ENCODE measurements at regions not wholly inside any gene's neighbourhood (a gene's known extent, or its start where the extent isn't known, plus 50 kb on each side); places are given as distances from the start of the nearest gene placed in this dataset.
"Not testable (repeated sequence)": the region's sequence is repeated elsewhere in the genome, so short reads cannot be mapped to it uniquely, and the experiment has no call there.

- no peak overlapping the region for H3K4me3 Mint-ChIP-seq
- DNase-seq (ENCODE audit: low read depth, low spot score) = no peak
- no peak for TF ChIP-seq CTCF (conservative IDR thresholded peaks at IDR 0.05)
- no peaks in the 10 kb centered on the region for H3K36me3 Mint-ChIP-seq (ENCODE audit: low read depth)
- H3K4me1 Mint-ChIP-seq = no peaks in the 10 kb centered on the region
- no peaks in the 10 kb centered on the region for H3K27me3 Mint-ChIP-seq (ENCODE audit: low read depth)
- no peak overlapping the region for H3K27ac Mint-ChIP-seq (ENCODE audit: unreplicated experiment)
- H3K9me3 Mint-ChIP-seq = peaks cover 15% of the 10 kb centered on the region
Measured at GRCh38 chr5:25662610-25663009, 1017.8 kb upstream of the CDH10 start.

- peaks cover 11% of the 10 kb centered on the region for H3K9me3 Mint-ChIP-seq
- H3K4me3 Mint-ChIP-seq; H3K4me1 Mint-ChIP-seq; DNase-seq (ENCODE audit: low read depth, low spot score); H3K36me3 Mint-ChIP-seq (ENCODE audit: low read depth); H3K27me3 Mint-ChIP-seq (ENCODE audit: low read depth); H3K27ac Mint-ChIP-seq (ENCODE audit: unreplicated experiment): not testable (repeated sequence)
Measured at GRCh38 chr5:25650316-25650715, 1005.5 kb upstream of the CDH10 start.

DNA sequence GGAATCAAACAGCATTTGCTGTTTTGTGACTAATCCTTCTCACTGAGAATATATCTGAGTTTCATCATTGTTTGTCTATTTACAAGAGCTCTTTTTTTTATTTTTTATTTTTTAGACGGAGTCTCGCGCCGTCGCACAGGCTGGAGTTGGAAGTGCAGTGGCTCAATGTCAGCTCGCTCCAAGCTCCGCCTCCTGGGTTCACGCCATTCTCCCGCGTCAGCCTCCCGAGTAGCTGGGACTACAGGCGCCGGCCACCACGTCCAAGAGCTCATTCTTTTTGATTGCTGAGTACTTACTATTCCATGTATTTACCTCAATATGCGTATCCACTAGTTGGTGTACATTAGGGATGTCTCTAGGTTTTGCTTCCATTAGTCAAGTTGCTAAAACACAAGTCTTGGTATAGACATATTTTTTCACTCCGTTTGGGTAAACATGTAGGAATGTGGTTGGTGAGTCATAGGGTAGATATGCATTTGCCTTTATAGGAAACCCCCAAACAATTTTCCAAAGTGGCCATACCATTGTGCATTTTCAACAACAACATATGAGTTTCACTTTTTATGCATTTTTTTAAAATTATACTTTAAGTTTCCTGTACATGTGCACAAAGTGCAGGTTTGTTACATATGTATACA is 1005.0 kb upstream of the CDH10 start:
- no peak overlapping the region for H3K27ac Mint-ChIP-seq (ENCODE audit: unreplicated experiment)
- no peaks in the 10 kb centered on the region for H3K4me1 Mint-ChIP-seq
- no peaks in the 10 kb centered on the region for H3K27me3 Mint-ChIP-seq (ENCODE audit: low read depth)
- DNase-seq (ENCODE audit: low read depth, low spot score) = no peak
- H3K4me3 Mint-ChIP-seq = no peak overlapping the region
- no peak for TF ChIP-seq CTCF (conservative IDR thresholded peaks at IDR 0.05)
- H3K36me3 Mint-ChIP-seq (ENCODE audit: low read depth) = no peaks in the 10 kb centered on the region
- peaks cover 9% of the 10 kb centered on the region for H3K9me3 Mint-ChIP-seq

GRCh38 chr5:25646421-25647341 is 1001.9 kb upstream of the CDH10 start:
- no peak for TF ChIP-seq CTCF (conservative IDR thresholded peaks at IDR 0.05)

GRCh38 chr5:25641124-25641523 is 996.3 kb upstream of the CDH10 start:
- no peak for TF ChIP-seq CTCF (conservative IDR thresholded peaks at IDR 0.05)
- H3K9me3 Mint-ChIP-seq = no peaks in the 10 kb centered on the region
- H3K27me3 Mint-ChIP-seq (ENCODE audit: low read depth) = no peaks in the 10 kb centered on the region
- H3K36me3 Mint-ChIP-seq (ENCODE audit: low read depth) = no peaks in the 10 kb centered on the region
- no peaks in the 10 kb centered on the region for H3K4me1 Mint-ChIP-seq
- no peak overlapping the region for H3K4me3 Mint-ChIP-seq
- DNase-seq (ENCODE audit: low read depth, low spot score) = no peak
- H3K27ac Mint-ChIP-seq (ENCODE audit: unreplicated experiment) = no peak overlapping the region

More at GRCh38 chr5:25646421-25647341, 1001.9 kb upstream of the CDH10 start:
- Mint-ChIP-seq H3K27me3 (ENCODE audit: low read depth) (no peaks in the 10 kb centered on the region), H3K27ac (ENCODE audit: unreplicated experiment) (no peak overlapping the region), H3K9me3 (peaks cover 3% of the 10 kb centered on the region), H3K4me1 (no peaks in the 10 kb centered on the region), H3K36me3 (ENCODE audit: low read depth) (no peaks in the 10 kb centered on the region), H3K4me3 (no peak overlapping the region)
- DNase-seq (ENCODE audit: low read depth, low spot score) = no peak

DNA sequence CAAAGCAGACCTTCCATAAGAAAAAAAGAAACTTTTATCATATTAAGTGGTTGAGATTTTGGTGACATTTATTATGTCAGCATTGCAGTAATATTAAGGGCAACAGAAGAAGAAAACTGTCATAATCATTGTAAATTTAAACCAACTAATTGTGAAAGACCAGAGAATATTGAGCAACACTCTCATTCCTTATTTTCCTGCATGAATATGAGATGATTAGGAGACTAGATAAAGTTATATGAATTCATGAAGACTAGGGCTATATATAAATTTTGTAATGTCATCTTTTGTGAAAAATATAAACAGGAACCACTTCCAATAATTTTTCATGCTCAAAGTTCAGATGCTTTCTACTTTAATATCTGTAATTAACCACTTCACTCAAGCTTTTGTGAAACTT is 974.5 kb upstream of the CDH10 start:
- Mint-ChIP-seq H3K9me3 (peaks cover 2% of the 10 kb centered on the region), H3K4me1 (no peaks in the 10 kb centered on the region), H3K36me3 (ENCODE audit: low read depth) (no peaks in the 10 kb centered on the region), H3K4me3 (no peak overlapping the region), H3K27me3 (ENCODE audit: low read depth) (no peaks in the 10 kb centered on the region), H3K27ac (ENCODE audit: unreplicated experiment) (no peak overlapping the region)
- no peak for TF ChIP-seq CTCF (conservative IDR thresholded peaks at IDR 0.05)
- DNase-seq (ENCODE audit: low read depth, low spot score) = no peak

All from neural crest cell (in vitro differentiated cells).